HT-29 (cell line): ENCODE measurements at regions not wholly inside any gene's neighbourhood (a gene's known extent, or its start where the extent isn't known, plus 50 kb on each side); places are given as distances from the start of the nearest gene placed in this dataset.

Experiments
- DNase-seq: peaks from one replicate; pipeline ENCODE4 v3.0.0-alpha.2; 2015; ENCODE audit warnings: low spot score

- no peak for DNase-seq
Measured at GRCh38 chr3:115450036-115450435, 173.3 kb upstream of the GAP43 start.

- no peak for DNase-seq
Measured at GRCh38 chr3:115464036-115464435, 159.3 kb upstream of the GAP43 start.

- DNase-seq = no peak
Measured at GRCh38 chr3:115469649-115470048, 153.7 kb upstream of the GAP43 start.

DNA sequence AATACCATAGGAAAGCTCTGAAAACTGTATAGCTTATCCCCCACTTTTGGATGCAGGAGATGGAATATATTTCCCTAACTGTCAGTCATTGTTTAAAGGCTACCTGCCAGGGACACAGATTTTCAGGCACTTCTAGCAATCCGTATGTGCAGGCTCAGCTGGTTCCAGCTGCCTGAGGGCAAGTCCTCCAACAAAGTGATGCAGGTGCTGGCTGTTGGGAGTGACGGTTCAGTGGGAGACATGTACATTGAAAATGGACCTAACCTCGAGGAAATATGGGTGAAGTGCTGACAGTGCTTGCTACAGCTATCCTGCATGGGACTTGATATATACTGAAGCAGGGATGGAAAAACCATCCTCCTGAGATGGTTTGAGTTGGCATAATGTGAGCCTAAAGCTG, 153.1 kb upstream of the GAP43 start:
- no peak for DNase-seq

- DNase-seq = no peak
Measured at GRCh38 chr3:115475178-115476041, 147.9 kb upstream of the GAP43 start.

DNA sequence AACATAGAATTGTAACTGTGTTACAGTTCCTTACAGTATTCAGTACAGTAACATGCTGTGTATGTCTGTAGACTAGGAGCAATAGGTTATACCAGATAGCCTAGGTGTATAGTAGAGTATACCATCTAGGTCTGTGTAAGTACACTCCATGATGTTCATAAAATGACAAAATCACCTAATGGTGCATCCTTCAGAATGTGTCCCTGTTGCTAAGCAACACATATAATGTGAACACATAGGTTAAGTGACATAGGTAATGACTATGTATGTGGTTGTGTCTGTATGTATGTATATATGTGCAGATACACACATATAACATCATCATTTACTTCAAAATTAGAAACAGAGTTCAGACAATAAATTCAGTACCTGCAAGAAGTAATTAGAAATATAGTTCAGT, 146.8 kb upstream of the GAP43 start:
- DNase-seq = no peak

DNA sequence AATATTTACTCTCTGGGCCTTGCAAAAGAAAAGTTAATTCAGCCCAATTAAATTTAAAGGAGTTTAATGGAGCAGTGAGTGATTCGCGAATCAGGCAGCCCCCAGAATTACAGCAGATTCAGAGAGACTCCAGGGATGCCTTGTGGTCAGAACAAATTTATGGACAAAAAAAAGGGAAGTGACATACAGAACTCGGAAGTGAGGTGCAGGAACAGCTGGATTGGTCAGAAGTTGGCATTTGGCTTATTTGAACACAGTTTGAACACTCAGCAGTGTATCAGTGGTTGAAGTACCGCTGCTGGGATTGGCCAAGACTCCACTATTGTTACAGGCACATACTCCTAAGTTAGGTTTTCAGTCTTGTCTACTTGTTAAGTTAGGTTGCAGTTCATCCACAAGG, 145.0 kb upstream of the GAP43 start:
- no peak for DNase-seq

- no peak for DNase-seq
Measured at GRCh38 chr3:115486880-115487279, 136.4 kb upstream of the GAP43 start.

GRCh38 chr3:115487968-115488367, 135.3 kb upstream of the GAP43 start:
- DNase-seq = no peak

DNA sequence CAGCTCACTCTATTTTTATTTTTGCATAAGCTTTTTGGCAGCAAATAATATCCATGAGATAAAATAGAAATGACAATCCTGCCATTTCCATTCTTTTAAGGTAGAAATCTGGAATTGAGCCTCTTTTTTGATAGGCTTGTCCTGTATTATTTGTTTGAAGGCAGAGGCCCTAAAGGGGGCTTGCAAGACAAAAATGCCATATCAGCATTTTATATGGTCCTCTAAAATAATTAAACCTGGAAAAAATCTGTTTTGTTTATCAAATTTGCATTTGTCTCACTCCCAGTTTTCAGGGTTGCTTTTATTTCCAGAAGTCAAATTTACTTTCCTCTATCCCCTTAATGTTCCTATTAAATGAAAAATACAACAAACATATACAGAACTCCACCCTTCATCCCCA, 134.9 kb upstream of the GAP43 start:
- no peak for DNase-seq

DNA sequence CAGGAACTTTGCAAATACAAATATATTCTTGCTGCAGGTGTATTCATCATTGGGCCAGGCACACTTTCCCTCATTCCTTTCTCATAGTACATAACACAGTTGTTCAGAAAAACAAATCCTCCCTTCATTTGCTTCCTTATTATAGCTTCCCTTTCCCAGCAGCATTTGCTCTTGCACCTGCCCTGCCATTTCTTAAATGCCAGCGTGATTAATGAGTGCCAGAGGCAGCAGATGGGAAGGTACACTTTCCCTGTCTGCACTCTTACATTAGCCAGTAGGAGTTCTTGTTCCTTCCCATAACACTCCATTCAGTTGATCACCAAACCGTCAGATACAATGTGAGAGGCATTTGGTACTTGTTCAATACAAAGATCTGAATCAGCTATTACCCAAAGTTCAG, 128.5 kb upstream of the GAP43 start:
- DNase-seq = no peak

- DNase-seq = no peak
Measured at GRCh38 chr3:115498421-115498820, 124.9 kb upstream of the GAP43 start.

- DNase-seq = no peak
Measured at GRCh38 chr3:115498898-115499297, 124.4 kb upstream of the GAP43 start.

GRCh38 chr3:115499666-115500065, 123.6 kb upstream of the GAP43 start:
- DNase-seq = no peak

- no peak for DNase-seq
Measured at GRCh38 chr3:115500795-115501194, 122.5 kb upstream of the GAP43 start.

- no peak for DNase-seq
Measured at GRCh38 chr3:115502128-115502527, 121.2 kb upstream of the GAP43 start.

DNA sequence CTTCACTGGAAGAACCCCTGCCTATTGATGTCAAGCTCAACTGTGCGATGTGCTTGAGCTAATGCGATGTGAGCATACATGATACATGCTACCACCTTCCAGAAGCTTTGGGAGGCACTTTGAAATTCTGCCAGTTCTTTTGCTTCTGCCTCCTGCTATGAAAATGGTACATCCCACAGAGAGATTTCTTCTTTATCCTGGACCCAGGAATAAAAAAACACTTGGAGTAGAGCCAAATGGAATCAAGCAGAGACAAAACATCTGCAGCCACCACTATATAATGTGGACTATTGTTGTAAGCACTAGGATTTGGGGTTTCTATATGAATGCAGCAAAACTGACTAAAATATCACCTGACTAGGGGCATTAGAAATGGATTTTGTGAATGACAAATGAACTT, 119.9 kb upstream of the GAP43 start:
- no peak for DNase-seq

- no peak for DNase-seq
Measured at GRCh38 chr3:115508562-115508961, 114.7 kb upstream of the GAP43 start.

DNA sequence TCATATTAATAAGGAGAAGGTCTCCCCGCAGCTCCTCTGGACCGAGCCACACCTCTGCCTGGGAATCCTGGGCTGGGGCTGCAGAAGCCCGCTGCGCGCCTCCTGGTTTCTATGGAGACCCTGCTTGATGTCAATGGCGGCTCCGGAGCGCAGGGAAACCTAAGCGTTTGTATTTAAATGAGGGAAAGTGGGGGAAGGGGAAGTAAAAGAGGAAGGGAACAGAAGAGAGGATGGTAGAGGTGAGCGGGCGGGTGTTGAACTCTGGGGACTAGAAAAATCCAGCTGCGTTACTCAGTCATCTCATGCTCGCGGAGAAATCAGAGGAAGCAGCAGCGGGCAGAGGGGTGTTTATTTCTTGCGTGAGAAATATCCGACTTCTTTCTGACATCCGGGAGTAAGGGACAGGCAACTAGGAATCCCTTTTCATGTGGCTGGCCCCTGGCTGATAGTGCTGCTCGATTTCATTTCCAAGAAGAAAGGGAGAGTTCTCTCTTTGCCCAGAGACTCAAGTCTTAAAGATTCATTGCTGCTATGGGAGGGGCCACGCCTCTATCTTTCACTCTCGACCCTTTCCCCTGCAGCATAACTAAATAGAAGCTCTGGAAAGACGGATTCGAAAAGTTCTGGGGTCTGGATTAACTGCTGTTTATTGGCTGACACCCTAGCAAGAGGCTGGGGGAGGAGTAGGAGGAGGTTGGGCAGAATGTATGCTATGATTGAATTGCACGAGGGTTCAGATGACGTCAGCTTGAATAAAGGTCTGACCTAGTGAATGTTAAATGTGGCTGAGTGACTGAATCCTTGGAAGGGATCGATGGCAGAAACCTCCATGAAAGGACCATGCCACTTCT, 110.5 kb upstream of the GAP43 start:
- no peak for DNase-seq

DNA sequence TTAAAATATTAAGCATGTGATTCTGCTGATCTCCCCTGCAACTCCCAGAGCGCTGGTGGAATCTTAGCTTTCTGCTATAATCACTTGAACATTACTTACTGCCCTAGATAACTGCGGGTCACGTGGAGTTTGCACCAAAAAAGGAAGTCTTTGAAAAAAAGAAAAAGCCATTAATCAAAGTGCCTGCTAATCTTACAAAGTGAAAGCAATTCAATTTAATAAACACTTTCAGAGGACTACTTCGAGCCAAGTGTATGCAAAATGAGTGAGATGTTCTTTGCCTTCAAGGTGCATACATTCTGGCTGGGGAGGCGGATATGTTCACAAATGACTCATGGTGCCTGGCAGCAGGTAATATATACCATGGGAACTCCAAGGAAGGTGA, 109.9 kb upstream of the GAP43 start:
- DNase-seq = no peak

DNA sequence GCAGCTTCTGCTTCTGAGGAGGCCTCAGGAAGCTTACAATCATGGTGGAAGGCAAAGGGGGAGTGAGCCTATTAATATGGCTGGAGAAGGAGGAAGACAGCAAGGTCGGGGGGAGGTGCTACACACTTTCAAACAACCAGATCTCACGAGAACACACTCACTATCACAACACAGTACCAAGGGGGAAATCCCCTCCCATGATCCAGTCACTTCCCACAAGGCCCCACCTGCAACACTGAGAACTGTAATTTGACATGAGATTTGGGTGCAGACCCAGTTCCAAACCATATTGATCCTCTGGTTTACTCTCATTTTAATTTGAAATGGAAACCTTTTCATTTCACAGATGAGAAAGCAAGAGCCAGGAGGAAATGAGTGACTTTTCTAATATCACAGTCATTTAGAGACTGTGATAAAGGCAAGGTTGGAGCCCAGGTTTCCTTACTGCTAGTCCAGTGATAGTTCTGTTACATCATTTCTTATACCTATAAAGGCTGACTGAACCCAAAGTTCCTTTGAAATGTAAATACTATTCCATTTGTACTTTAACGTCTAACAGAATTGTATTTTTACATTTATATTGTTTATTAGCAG, 105.8 kb upstream of the GAP43 start:
- DNase-seq = no peak

- DNase-seq = peak; percentile 16
Measured at GRCh38 chr3:115518100-115518852, 105.0 kb upstream of the GAP43 start.
